HL-60 (cell line): ENCODE measurements at regions not wholly inside any gene's neighbourhood (a gene's known extent, or its start where the extent isn't known, plus 50 kb on each side); places are given as distances from the start of the nearest gene placed in this dataset.

Experiments
- DNase-seq, 2 experiments: peaks; one replicate each; pipeline ENCODE4 v3.0.0-alpha.2; 2010 to 2020; ENCODE audit warnings: low read depth in 1 of 2, low spot score in 1 of 2
- H3K27ac ChIP-seq: fragments of 250-450 bp; sonication (Bioruptor Pico); replicated peaks from 2 replicates; pipeline ENCODE4 v1.5.1; 2020; ENCODE audit warnings: mild to moderate bottlenecking, moderate library complexity
- H3K27me3 ChIP-seq: fragments of 250-450 bp; sonication (Bioruptor Pico); 2 replicates; pipeline ENCODE4 v1.5.1; 2021; ENCODE audit warnings: mild to moderate bottlenecking, moderate library complexity; ENCODE audit not compliant: insufficient read depth, poor library complexity, severe bottlenecking
- H3K4me3 ChIP-seq: replicated peaks from 2 replicates; pipeline ENCODE4 v1.5.1; 2011; ENCODE audit warnings: mild to moderate bottlenecking, control low read depth, low read length; ENCODE audit not compliant: insufficient read depth
- CTCF ChIP-seq: IDR thresholded peaks from one replicate; pipeline ENCODE4 v1.5.1; 2011; ENCODE audit warnings: low read length, control low read depth, inconsistent platforms; ENCODE audit not compliant: insufficient read depth
- GABPA ChIP-seq: IDR thresholded peaks from 2 replicates; pipeline ENCODE4 v1.6.1; 2012; ENCODE audit warnings: low read depth
- POLR2AphosphoS5 ChIP-seq: IDR thresholded peaks from 2 replicates; pipeline ENCODE4 v1.6.1; 2012; ENCODE audit warnings: low read depth
- REST ChIP-seq: IDR thresholded peaks from 2 replicates; pipeline ENCODE4 v1.6.1; 2012; ENCODE audit warnings: low read depth; ENCODE audit not compliant: insufficient replicate concordance
- SPI1 ChIP-seq: IDR thresholded peaks from 2 replicates; pipeline ENCODE4 v1.6.1; 2012; ENCODE audit warnings: low read depth, mild to moderate bottlenecking, borderline replicate concordance

- H3K27ac ChIP-seq = no peak overlapping the region
- TF ChIP-seq GABPA = no peak
- no peak for TF ChIP-seq CTCF
- no peak for TF ChIP-seq SPI1
- TF ChIP-seq POLR2AphosphoS5 = no peak
- TF ChIP-seq REST = no peak
- no peaks in the 10 kb centered on the region for H3K27me3 ChIP-seq
- no peak overlapping the region for H3K4me3 ChIP-seq
- DNase-seq = no peak
Measured at GRCh38 chr5:124279146-124279876, 467.1 kb downstream of the ZNF608 start.

- no peak for DNase-seq
- Histone ChIP-seq H3K4me3 (no peak overlapping the region), H3K27ac (no peak overlapping the region), H3K27me3 (no peaks in the 10 kb centered on the region)
- no peak for TF ChIP-seq GABPA
- TF ChIP-seq POLR2AphosphoS5 = no peak
- TF ChIP-seq CTCF = no peak
- no peak for TF ChIP-seq REST
- no peak for TF ChIP-seq SPI1
Measured at GRCh38 chr5:124278636-124279035, 467.8 kb downstream of the ZNF608 start.

- H3K27ac ChIP-seq = no peak overlapping the region
- TF ChIP-seq CTCF (no peak), GABPA (no peak)
Measured at GRCh38 chr5:124277767-124278545, 468.5 kb downstream of the ZNF608 start.

GRCh38 chr5:124276166-124276565, 470.3 kb downstream of the ZNF608 start:
- TF ChIP-seq REST (no peak), SPI1 (no peak)
- Histone ChIP-seq H3K27ac (no peak overlapping the region), H3K4me3 (no peak overlapping the region), H3K27me3 (no peaks in the 10 kb centered on the region)
- DNase-seq = no peak

More at GRCh38 chr5:124277767-124278545, 468.5 kb downstream of the ZNF608 start:
- no peak for DNase-seq
- Histone ChIP-seq H3K27me3 (no peaks in the 10 kb centered on the region), H3K4me3 (no peak overlapping the region)
